HG02885 (cell line): ENCODE measurements at regions not wholly inside any gene's neighbourhood (a gene's known extent, or its start where the extent isn't known, plus 50 kb on each side); places are given as distances from the start of the nearest gene placed in this dataset.
"Not testable (repeated sequence)": the region's sequence is repeated elsewhere in the genome, so short reads cannot be mapped to it uniquely, and the experiment has no call there.

Experiments used
- ATAC-seq: cut with Tn5 transposase; IDR thresholded peaks from one replicate; pipeline ENCODE4 v1.9.1; 2021; ENCODE audit warnings: mild to moderate bottlenecking; ENCODE audit not compliant: unreplicated experiment, poor library complexity

GRCh38 chr7:131654668-131655326, 98.4 kb upstream of the PODXL start:
- peak; percentile 84 for ATAC-seq

DNA sequence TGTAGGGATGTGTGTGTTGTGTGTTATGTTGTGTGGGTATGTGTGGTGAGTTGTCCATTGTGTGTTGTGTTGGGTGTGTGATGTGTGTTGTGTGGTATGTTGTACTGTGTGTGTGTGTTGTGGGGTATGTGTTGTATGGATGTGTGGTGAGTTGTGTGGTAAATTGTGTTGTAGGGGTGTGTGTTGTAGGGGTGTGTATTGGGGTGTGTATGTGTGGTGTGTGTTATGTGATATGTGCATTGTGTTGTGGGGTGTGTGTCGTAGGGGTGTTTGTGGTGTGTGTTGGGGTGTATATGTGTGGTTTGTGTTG, 97.8 kb upstream of the PODXL start:
- ATAC-seq = no peak

DNA sequence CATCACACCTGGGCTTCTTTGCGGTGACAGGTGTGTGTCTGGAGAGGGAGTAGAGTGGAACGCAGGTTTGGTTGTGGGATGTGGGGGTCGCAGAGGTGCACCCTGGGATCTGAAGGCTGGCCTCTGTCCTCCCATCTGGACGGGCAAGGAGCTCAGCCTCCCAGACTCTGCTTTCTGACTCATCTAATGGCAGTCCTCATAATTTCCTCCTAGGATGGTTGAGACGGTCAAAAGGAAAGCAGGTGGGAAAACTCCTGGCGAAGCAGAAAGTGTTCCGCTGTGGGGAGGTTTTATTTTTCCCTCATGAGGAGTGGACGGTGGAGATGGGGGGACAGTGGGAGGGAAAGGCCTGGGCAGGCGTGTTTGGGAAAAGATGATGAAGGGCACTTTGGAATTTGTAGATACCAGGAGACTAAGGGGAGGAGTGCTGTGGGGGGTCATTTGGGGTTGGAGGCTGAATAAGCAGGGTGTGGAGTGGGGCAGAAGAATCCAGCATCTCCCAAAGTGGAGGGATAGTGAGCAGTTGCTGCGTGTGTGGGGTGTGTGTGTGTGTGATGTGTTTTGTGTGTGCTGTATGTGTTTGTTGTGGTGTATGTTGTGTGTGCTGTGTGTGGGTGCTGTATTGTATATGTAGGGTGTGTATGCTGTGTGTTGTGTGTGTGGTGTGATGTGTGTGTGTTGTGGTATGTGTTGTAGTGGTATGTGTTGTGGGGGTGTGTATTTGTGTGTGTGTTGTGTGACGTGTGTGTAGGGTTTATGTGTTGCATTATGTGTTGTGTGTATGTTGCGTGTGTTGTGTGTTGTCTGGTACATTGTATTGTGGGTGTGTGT, 97.2 kb upstream of the PODXL start:
- ATAC-seq = no peak

GRCh38 chr7:131652934-131653333, 96.5 kb upstream of the PODXL start:
- no peak for ATAC-seq

DNA sequence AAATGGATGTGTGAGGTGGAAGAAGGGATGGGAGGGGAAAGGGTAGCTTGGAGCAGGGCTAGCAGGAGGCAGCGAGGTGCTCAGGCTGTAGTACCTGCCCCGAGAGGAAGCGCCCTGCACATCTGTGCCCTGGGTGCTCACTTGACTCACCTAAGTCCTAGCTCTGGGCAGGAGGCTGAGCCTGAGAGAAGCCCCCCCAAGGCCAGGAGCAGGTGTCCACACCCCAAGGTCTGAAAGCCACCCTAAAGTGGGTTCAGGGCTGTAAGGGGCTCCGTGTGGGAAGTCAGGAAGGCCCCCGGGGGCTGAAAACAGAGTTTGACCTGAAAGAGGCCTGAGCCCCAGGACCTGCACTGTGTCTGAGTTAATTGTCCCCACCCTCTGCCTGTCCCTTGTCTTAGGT, 95.8 kb upstream of the PODXL start:
- no peak for ATAC-seq

DNA sequence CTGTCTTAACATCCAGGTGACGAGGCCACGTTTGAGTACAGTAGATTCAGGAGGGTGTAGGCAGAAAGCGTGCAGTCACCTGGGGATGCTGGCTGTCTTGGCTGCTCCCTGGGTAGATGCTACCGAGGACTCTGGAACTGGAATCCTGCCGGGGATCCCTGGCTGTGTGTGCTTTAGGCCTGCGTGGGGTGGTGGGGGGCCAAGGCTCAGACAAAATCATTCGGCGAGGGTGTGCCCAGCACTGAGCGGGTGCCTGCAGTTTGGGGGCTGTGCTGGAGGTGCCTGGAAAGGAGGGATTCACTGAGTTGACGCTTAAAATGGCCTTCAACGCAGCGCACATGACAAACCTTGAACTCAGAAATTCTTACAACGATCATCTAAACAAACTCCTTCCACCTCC, 93.5 kb upstream of the PODXL start:
- ATAC-seq = no peak

DNA sequence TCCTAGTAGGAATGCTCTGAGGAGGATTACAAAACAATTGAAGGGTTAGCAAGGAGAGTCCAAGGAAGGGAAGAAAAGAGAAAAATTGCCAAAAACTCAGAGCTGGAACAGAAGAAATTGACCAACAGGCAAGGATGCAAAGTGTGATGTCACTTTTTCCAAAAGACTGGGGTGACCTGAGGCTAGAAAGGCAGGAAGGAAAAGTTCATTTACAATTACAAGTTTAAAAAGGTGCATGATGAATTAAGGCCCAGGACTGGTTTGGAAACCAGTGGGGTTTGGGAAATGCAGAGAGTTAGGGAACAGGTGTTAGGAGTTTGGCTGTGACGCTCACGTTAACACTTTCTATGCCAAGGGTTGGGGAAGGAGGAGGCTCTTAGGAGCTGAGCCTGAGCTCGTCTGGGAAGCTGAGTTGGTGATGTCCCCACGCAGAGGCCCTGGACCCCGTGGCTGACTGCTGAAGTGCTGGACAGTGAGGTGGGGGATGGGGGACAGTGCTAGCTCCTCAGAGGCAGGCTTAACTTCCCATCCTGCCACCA, 92.6 kb upstream of the PODXL start:
- ATAC-seq = no peak

GRCh38 chr7:131648491-131648890, 92.1 kb upstream of the PODXL start:
- no peak for ATAC-seq

DNA sequence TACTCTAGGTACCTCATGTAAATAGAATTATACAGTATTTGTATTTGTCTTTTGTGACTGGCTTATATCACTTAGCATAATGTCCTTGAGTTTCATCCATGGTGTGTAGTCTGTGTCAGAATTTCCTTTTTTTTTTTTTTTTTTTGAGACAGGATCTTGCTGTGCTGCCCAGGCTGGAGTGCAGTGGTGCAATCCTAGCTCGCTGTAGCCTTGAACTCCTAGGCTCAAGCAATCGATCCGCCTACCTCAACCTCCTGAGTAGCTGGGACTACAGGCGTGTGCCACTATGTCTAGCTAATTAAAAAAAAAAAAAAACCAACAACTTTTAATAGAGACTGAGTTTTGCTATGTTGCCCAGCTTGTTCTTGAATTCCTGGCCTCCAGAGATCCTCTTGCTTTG, 89.8 kb upstream of the PODXL start:
- ATAC-seq = no peak

DNA sequence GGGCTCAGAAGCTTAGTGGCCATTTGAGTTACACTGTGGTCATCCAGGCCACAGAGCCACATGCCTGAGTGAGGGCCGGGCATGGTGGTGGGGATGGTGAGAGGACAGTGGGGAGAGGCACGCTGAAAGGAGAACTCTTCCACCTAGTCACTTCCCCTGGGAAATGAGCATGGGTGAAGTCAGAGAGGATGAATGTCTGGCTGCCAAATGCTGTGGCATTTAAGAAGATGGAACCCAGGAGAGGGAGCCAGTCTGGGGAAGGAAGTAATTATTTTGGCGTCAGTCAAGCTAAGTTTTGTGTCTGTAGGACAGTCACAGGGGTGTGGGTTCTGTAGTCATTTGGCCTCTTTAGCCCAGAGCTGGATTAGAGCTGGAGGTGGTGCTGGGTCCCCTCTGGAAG, 86.0 kb upstream of the PODXL start:
- no peak for ATAC-seq

GRCh38 chr7:131640686-131641085, 84.3 kb upstream of the PODXL start:
- ATAC-seq = no peak

GRCh38 chr7:131638641-131639430, 82.4 kb upstream of the PODXL start:
- ATAC-seq = no peak

GRCh38 chr7:131637859-131638258, 81.4 kb upstream of the PODXL start:
- ATAC-seq = no peak

- no peak for ATAC-seq
Measured at GRCh38 chr7:131636092-131636491, 79.7 kb upstream of the PODXL start.

GRCh38 chr7:131634197-131634596, 77.8 kb upstream of the PODXL start:
- not testable (repeated sequence) for ATAC-seq

GRCh38 chr7:131633342-131633843, 77.0 kb upstream of the PODXL start:
- no peak for ATAC-seq

GRCh38 chr7:131630427-131630826, 74.0 kb upstream of the PODXL start:
- ATAC-seq = no peak

- no peak for ATAC-seq
Measured at GRCh38 chr7:131629217-131629882, 72.9 kb upstream of the PODXL start.

DNA sequence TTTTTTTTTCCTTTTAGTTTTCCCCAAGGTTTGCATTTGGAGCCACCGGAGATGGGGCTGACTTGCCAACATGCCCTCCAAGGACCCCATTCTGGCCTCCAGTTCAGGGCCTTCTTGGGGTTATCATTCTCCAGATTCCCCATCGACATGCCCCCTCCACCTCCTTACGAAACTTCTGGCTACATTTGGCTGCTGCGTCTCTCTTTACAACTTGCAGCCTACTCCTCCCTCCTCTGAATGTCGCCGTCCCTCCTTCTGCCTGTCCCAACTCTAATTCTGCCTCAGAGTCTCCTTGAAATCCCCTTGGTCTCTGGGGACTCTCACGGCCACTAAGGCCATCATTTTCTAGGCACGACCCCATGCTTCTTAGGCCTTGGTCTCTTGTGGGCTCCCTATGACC, 72.2 kb upstream of the PODXL start:
- ATAC-seq = no peak

GRCh38 chr7:131627735-131628190, 71.3 kb upstream of the PODXL start:
- no peak for ATAC-seq
